ENCODE measurements at regions not wholly inside any gene's neighbourhood (a gene's known extent, or its start where the extent isn't known, plus 50 kb on each side); places are given as distances from the start of the nearest gene placed in this dataset.

DNA sequence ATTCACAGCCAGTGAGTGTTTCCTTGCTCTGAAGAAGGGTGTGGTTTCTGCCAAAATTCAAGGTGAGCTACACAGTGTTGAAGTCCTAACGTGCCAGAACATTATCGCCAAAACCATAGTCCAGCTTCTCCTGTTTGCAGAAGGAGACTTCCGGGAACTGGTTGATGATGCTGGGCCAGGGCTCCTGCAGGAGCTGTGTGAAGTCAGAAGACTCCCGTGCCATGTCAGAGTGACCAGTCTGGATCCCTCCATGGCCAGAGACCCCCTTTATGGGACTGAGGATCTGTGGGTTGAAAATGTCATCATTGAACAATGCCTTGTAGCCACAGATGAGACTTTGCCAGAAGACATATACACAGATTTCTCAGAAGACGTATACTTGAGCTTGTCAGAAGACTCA is 96.0 kb upstream of the RAB12 start:
- H3K27ac ChIP-seq (ENCODE audit: insufficient read depth, low read length) = no peak overlapping the region
- H3K9ac ChIP-seq (ENCODE audit: low read depth, low read length) = no peak overlapping the region
- dilution Hi-C loops (cut with HindIII; ENCODE audit: low sequenced_read_pairs, unreplicated experiment) = no loop called here
- H3K14ac ChIP-seq (replicated peaks; ENCODE audit: low read depth, low read length) = no peak overlapping the region
- no peak overlapping the region for H2BK20ac ChIP-seq (ENCODE audit: low read depth, low read length)
- H2AK9ac ChIP-seq (replicated peaks; ENCODE audit: low read depth, low read length, poor library complexity) = no peak overlapping the region
- no peak overlapping the region for H3K18ac ChIP-seq (ENCODE audit: low read depth, low read length)
- no peak overlapping the region for H3K4me3 ChIP-seq (ENCODE audit: insufficient read depth, low read depth, low read length)
- no peak overlapping the region for H4K5ac ChIP-seq (ENCODE audit: low read depth, low read length)
- WGBS, 2 experiments (ENCODE audit: extremely low coverage in 2 of 2, insufficient read length in 1 of 2) = 79% methylated on average over 3 of the region's 5 CpGs; no CpG with 5 or more reads in 1 of the 2 experiments
- H2AFZ ChIP-seq (replicated peaks; ENCODE audit: low read length, poor library complexity) = no peak overlapping the region
- H3K56ac ChIP-seq (ENCODE audit: extremely low read depth, insufficient read depth, low read length) = no peak overlapping the region
- H3K9me1 ChIP-seq (ENCODE audit: insufficient read depth, low read length) = no peaks in the 10 kb centered on the region
- H3K4me2 ChIP-seq (ENCODE audit: low read depth, low read length) = no peak overlapping the region
- no peaks in the 10 kb centered on the region for H4K20me1 ChIP-seq (ENCODE audit: insufficient read depth, low read length)
- H2BK5ac ChIP-seq (ENCODE audit: low read depth, low read length, poor library complexity, severe bottlenecking) = no peak overlapping the region
- no peak overlapping the region for H4K8ac ChIP-seq (ENCODE audit: low read depth in 2 of 2, low read length in 2 of 2)
- H3K27me3 ChIP-seq (ENCODE audit: control insufficient read depth, insufficient read depth, low read length) = peaks cover 16% of the 10 kb centered on the region
- in situ Hi-C loops (cut with MboI; ENCODE audit: low sequenced_read_pairs) = no loop called here
- no peaks in the 10 kb centered on the region for H3K4me1 ChIP-seq (ENCODE audit: control insufficient read depth, insufficient read depth, low read length)
- H2BK120ac ChIP-seq (ENCODE audit: low read depth, low read length) = no peak overlapping the region
- no peak overlapping the region for H3K4ac ChIP-seq (ENCODE audit: low read depth, low read length)
- no peaks in the 10 kb centered on the region for H3K79me1 ChIP-seq (ENCODE audit: low read depth in 1 of 2, low read length in 2 of 2)
- no peak overlapping the region for H2AK5ac ChIP-seq (ENCODE audit: low read depth, low read length)
- DNase-seq (no peak), ATAC-seq (ENCODE audit: low read depth) (no peak)
- POLR2A ChIA-PET (ENCODE audit: unreplicated experiment) = no interaction called here
- no peaks in the 10 kb centered on the region for H3K9me3 ChIP-seq (ENCODE audit: control insufficient read depth, insufficient read depth, low read length)
- TF ChIP-seq, protein P1, sequence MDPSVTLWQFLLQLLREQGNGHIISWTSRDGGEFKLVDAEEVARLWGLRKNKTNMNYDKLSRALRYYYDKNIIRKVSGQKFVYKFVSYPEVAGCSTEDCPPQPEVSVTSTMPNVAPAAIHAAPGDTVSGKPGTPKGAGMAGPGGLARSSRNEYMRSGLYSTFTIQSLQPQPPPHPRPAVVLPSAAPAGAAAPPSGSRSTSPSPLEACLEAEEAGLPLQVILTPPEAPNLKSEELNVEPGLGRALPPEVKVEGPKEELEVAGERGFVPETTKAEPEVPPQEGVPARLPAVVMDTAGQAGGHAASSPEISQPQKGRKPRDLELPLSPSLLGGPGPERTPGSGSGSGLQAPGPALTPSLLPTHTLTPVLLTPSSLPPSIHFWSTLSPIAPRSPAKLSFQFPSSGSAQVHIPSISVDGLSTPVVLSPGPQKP (IDR thresholded peaks at IDR 0.05; ENCODE audit: borderline replicate concordance, low read depth, low read length) = no peak
- TF ChIP-seq MAFK (IDR thresholded peaks at IDR 0.05; ENCODE audit: low read depth, low read length) (no peak), FOS (IDR thresholded peaks at IDR 0.05; ENCODE audit: low read depth, low read length) (no peak), RFX5 (IDR thresholded peaks at IDR 0.05; ENCODE audit: low read depth, low read length) (no peak), SMC3 (IDR thresholded peaks at IDR 0.05; ENCODE audit: low read depth, low read length) (no peak), NFE2L2 (IDR thresholded peaks at IDR 0.05; ENCODE audit: low read depth, low read length) (no peak), CHD1 (IDR thresholded peaks at IDR 0.05; ENCODE audit: low read depth, low read length) (no peak), MAZ (IDR thresholded peaks at IDR 0.05; ENCODE audit: borderline replicate concordance, low read depth, low read length) (no peak), RAD21 (IDR thresholded peaks at IDR 0.05; ENCODE audit: low read length) (no peak), POLR2A (IDR thresholded peaks at IDR 0.05; ENCODE audit: low read depth, low read length) (no peak), BHLHE40 (IDR thresholded peaks at IDR 0.05; ENCODE audit: low read depth, low read length) (no peak), CEBPB (IDR thresholded peaks at IDR 0.05; ENCODE audit: low read depth, low read length) (no peak), MXI1 (IDR thresholded peaks at IDR 0.05; ENCODE audit: borderline replicate concordance, low read depth, low read length) (no peak), RCOR1 (IDR thresholded peaks at IDR 0.05; ENCODE audit: insufficient replicate concordance, low read length) (no peak)
- TF ChIP-seq, protein P2, sequence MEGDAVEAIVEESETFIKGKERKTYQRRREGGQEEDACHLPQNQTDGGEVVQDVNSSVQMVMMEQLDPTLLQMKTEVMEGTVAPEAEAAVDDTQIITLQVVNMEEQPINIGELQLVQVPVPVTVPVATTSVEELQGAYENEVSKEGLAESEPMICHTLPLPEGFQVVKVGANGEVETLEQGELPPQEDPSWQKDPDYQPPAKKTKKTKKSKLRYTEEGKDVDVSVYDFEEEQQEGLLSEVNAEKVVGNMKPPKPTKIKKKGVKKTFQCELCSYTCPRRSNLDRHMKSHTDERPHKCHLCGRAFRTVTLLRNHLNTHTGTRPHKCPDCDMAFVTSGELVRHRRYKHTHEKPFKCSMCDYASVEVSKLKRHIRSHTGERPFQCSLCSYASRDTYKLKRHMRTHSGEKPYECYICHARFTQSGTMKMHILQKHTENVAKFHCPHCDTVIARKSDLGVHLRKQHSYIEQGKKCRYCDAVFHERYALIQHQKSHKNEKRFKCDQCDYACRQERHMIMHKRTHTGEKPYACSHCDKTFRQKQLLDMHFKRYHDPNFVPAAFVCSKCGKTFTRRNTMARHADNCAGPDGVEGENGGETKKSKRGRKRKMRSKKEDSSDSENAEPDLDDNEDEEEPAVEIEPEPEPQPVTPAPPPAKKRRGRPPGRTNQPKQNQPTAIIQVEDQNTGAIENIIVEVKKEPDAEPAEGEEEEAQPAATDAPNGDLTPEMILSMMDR (conservative IDR thresholded peaks at IDR 0.05; ENCODE audit: low read depth, low read length) = no peak
- TF ChIP-seq, protein P3, sequence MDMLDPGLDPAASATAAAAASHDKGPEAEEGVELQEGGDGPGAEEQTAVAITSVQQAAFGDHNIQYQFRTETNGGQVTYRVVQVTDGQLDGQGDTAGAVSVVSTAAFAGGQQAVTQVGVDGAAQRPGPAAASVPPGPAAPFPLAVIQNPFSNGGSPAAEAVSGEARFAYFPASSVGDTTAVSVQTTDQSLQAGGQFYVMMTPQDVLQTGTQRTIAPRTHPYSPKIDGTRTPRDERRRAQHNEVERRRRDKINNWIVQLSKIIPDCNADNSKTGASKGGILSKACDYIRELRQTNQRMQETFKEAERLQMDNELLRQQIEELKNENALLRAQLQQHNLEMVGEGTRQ (IDR thresholded peaks at IDR 0.05; ENCODE audit: low read depth, low read length) = no peak
- CTCF ChIA-PET = no interaction called here
- no peak overlapping the region for H4K91ac ChIP-seq (ENCODE audit: insufficient read depth, low read depth, low read length)
- BruUV-seq (replicated peaks) = no TSS peak
- intact Hi-C loops (cut with micrococcal nuclease) = no loop called here
- no peaks in the 10 kb centered on the region for H3K36me3 ChIP-seq (ENCODE audit: control insufficient read depth, insufficient read depth, low read length)
- no peak overlapping the region for H3K23ac ChIP-seq (ENCODE audit: low read depth, low read length)
- no peak overlapping the region for H2BK15ac ChIP-seq (ENCODE audit: low read depth, low read length)
